Activated CD4-positive, alpha-beta T cell treated with anti-CD3 and anti-CD28 coated beads for 36 hours (primary cell): ENCODE measurements at regions not wholly inside any gene's neighbourhood (a gene's known extent, or its start where the extent isn't known, plus 50 kb on each side); places are given as distances from the start of the nearest gene placed in this dataset.

Experiments used
- ATAC-seq: fragments of 200-7000 bp; cut with Tn5 transposase; one replicate; pipeline ENCODE4 v1.10.0; 2021; ENCODE audit warnings: mild to moderate bottlenecking, moderate library complexity
- CTCF ChIA-PET: fragments of 350-600 bp; sonication (Branson Sonifier 250); formaldehyde crosslinking; loops from one replicate; lab custom pipeline; 2021; ENCODE audit warnings: antibody characterized with exemption; lab: Charles Lee
- POLR2A ChIA-PET: fragments of 350-600 bp; sonication (Branson Sonifier 250); formaldehyde crosslinking; loops from one replicate; lab custom pipeline; 2021; ENCODE audit warnings: antibody characterized with exemption, inconsistent platforms; lab: Charles Lee
- DNase-seq: peaks from one replicate; pipeline ENCODE4 v3.0.0-alpha.2; 2020
- H3K27ac Mint-ChIP-seq: one replicate; pipeline ENCODE4 v1.8.0; 2021; ENCODE audit warnings: mixed read lengths
- H3K27me3 Mint-ChIP-seq: one replicate; pipeline ENCODE4 v1.8.0; 2021; ENCODE audit warnings: mixed read lengths
- H3K36me3 Mint-ChIP-seq: one replicate; pipeline ENCODE4 v1.8.0; 2021; ENCODE audit warnings: low read depth, mixed read lengths
- H3K4me1 Mint-ChIP-seq: one replicate; pipeline ENCODE4 v1.8.0; 2021; ENCODE audit warnings: mixed read lengths
- H3K4me3 Mint-ChIP-seq: one replicate; pipeline ENCODE4 v1.8.0; 2021; ENCODE audit warnings: mild to moderate bottlenecking, moderate library complexity, mixed read lengths
- H3K9me3 Mint-ChIP-seq: one replicate; pipeline ENCODE4 v1.8.0; 2021; ENCODE audit warnings: low read depth, mixed read lengths
- intact Hi-C, 2 experiments: fragments of 100-400 bp; cut with DNase I in 1 of 2; cut with micrococcal nuclease in 1 of 2; formaldehyde crosslinking; loops; one replicate each; pipeline versions ENCODE4 v1.14.2 to v1.15.1; 2022 to 2024; cut with DNase I, micrococcal nuclease

DNA sequence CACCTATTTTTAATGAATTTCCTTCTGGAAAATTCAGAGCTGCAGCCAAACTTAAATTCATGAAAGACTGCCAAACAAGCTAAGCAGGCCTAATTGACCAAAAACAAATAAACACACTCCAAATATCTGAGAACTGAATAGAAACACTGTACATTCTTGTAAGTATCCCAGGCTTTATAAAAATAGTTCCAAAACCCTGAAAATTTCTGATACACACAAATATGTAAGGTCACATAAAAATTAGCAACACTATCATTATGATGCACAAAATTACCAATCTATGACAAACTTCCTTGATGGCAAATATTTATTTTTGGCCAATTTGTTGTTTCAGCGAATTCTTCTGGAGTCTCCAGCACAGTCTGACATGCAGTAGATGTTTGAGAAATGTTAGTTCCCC is 117.9 kb upstream of the UBE2E2 start:
- no peak for DNase-seq
- no peak overlapping the region for H3K4me3 Mint-ChIP-seq
- H3K36me3 Mint-ChIP-seq = no peaks in the 10 kb centered on the region
- no peaks in the 10 kb centered on the region for H3K27me3 Mint-ChIP-seq
- CTCF ChIA-PET = no interaction called here
- peaks cover 2% of the 10 kb centered on the region for H3K4me1 Mint-ChIP-seq
- H3K27ac Mint-ChIP-seq = no peak overlapping the region
- intact Hi-C loops = no loop called here
- ATAC-seq = no peak
- no peaks in the 10 kb centered on the region for H3K9me3 Mint-ChIP-seq
- POLR2A ChIA-PET = no interaction called here

DNA sequence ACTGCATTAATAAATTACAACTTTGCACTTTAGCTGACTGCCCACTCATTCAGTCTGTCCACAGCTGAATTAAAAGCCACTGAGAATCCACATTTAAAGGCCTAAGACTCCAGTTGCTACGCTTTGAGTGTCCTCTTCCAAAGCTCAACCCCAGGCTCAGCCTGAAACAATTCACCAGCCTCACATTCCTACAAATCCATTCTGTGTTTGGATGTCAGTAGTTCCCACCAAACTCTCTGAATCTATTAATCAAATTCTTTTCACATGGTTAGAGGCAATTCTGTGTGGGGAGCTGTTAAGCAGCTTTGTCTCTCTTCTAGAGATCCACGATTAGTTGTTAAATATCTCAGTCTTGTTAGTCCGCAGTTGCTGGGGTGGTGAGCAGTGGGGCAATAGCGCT is 116.8 kb upstream of the UBE2E2 start:
- no peaks in the 10 kb centered on the region for H3K4me1 Mint-ChIP-seq
- CTCF ChIA-PET = interaction anchor here (0.8 kb wide), 1 partner anchor 461 kb away, joined by 3 read pairs; no protein-coding TSS in a partner anchor

DNA sequence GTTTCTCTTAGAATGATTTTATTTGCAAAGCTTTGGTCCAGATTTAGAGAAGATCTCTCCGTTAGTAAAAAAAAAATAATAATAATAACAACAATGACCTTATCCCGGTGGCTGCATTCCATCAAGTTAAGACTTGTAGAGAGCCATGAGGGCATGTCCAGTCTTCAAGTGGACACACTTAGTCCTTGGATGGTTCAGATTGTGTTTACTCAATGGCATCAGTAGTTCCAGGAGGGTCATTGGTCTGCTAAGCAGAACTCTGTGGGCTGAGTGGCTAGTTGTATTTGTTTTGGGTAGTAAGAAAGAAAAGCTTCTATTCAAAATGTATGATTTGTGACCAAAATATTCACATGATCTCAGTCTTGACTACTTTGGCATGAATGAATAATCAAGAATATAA is 116.3 kb upstream of the UBE2E2 start:
- Mint-ChIP-seq H3K9me3 (peaks cover under 1% of the 10 kb centered on the region), H3K27me3 (no peaks in the 10 kb centered on the region), H3K4me1 (no peaks in the 10 kb centered on the region), H3K4me3 (no peak overlapping the region), H3K36me3 (no peaks in the 10 kb centered on the region), H3K27ac (no peak overlapping the region)
- no peak for ATAC-seq
- intact Hi-C loops = no loop called here
- POLR2A ChIA-PET = no interaction called here
- no peak for DNase-seq
- CTCF ChIA-PET = no interaction called here

More for the DNA sequence above, 116.8 kb upstream of the UBE2E2 start:
- H3K4me3 Mint-ChIP-seq = no peak overlapping the region
- POLR2A ChIA-PET = no interaction called here
- intact Hi-C loops = no loop called here
- DNase-seq (no peak), ATAC-seq (no peak)
- H3K9me3 Mint-ChIP-seq = no peaks in the 10 kb centered on the region
- H3K27me3 Mint-ChIP-seq = no peaks in the 10 kb centered on the region
- H3K36me3 Mint-ChIP-seq = no peaks in the 10 kb centered on the region
- no peak overlapping the region for H3K27ac Mint-ChIP-seq

DNA sequence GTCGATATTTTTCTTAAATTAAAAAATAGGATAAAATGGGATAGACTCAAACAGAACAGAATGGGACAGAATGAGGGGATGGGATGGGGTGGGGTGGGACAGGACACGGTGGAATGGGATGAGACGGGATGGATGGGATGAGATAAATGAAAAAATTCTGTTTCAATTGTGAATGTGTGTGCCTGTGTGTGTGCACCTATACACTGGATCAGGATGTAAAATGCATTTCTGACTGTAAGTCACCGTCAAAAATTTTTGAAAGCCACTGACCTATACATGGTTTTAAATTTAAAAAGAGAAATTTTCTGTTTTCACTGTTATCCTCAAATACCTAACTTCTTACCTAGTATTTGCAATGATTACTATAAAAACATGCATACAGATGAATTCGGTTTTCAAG is 108.7 kb upstream of the UBE2E2 start:
- ChIA-PET CTCF (no interaction called here), POLR2A (no interaction called here)
- intact Hi-C loops = no loop called here
- no peaks in the 10 kb centered on the region for H3K36me3 Mint-ChIP-seq
- no peak for ATAC-seq
- H3K4me1 Mint-ChIP-seq = no peaks in the 10 kb centered on the region
- no peak overlapping the region for H3K4me3 Mint-ChIP-seq
- peaks cover 2% of the 10 kb centered on the region for H3K9me3 Mint-ChIP-seq
- H3K27me3 Mint-ChIP-seq = no peaks in the 10 kb centered on the region
- no peak overlapping the region for H3K27ac Mint-ChIP-seq
- DNase-seq = no peak

DNA sequence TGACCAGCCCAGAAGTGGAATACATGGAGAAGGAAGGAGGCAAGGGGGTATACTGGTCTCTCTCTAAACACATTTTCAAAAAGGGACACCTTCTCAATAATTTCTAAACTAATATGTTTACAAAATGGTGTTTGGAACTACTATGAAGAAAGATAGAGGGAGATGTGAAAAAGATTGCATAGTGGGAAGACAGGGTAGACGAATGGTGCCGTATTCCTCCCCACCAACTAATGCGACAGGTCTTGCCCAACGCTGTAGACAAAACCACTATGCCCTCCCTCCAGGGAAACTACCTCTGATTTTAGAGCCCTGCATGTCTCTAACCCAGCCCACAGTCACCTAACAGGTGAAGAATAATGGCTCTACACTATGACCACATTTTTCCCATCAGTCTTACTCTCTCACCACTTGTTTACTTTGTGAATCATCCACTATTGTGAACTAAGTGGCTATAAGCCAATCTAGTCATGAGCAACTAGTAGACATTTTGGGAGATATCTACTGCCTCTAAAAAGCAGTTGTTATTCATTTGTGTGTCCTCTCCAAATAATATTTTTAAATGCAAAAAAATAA is 108.2 kb upstream of the UBE2E2 start:
- intact Hi-C loops = no loop called here
- Mint-ChIP-seq H3K4me3 (no peak overlapping the region), H3K27me3 (no peaks in the 10 kb centered on the region), H3K4me1 (no peaks in the 10 kb centered on the region), H3K36me3 (no peaks in the 10 kb centered on the region), H3K27ac (no peak overlapping the region), H3K9me3 (peaks cover 2% of the 10 kb centered on the region)
- POLR2A ChIA-PET = no interaction called here
- peak; percentile 47 for ATAC-seq
- DNase-seq = no peak
- CTCF ChIA-PET = no interaction called here

DNA sequence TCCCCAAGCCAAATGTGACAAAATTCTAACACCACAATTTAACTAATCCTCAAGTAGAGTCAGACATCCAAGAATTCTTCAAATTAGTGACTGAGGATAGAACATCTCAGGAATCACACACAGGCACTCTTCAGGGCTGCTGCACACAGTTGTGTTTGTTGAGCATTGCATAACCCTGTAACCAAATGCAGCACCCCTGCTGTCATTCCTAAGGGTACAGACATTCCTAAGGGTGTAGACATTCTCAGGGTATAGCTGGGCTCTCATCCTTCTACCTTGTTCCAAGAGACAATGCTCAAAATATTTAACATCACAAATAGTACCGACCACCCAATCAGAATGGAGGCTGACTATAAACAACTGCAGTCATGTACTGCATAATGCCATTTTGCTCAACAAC is 107.1 kb upstream of the UBE2E2 start:
- H3K4me1 Mint-ChIP-seq = no peaks in the 10 kb centered on the region
- peaks cover 2% of the 10 kb centered on the region for H3K9me3 Mint-ChIP-seq
- H3K36me3 Mint-ChIP-seq = no peaks in the 10 kb centered on the region
- intact Hi-C loops = no loop called here
- ChIA-PET POLR2A (no interaction called here), CTCF (interaction anchor here (0.5 kb wide), 1 partner anchor 69 kb away, joined by 5 read pairs; no protein-coding TSS in a partner anchor)
- no peak overlapping the region for H3K4me3 Mint-ChIP-seq
- no peaks in the 10 kb centered on the region for H3K27me3 Mint-ChIP-seq
- H3K27ac Mint-ChIP-seq = no peak overlapping the region
- no peak for ATAC-seq
- no peak for DNase-seq

DNA sequence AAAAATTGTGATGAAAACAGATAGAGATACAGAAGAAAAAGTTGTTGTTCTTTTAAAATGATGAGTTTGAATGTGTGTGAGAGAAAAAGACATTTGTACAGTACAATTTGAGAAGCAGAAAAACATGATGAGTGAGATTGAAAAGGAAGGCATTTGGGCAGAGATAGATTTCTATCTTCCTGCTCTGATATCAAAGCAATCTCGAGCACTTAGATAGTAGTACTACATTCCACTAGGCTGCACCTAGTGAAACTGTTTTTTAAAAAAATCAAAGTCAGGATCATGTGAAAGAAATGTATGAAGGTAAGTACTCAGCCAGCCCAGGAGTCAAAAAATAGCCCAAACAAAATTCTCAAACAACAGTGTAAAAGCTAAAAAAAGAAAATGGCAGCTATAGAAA is 104.1 kb upstream of the UBE2E2 start:
- Mint-ChIP-seq H3K4me1 (no peaks in the 10 kb centered on the region), H3K4me3 (no peak overlapping the region), H3K27me3 (no peaks in the 10 kb centered on the region), H3K36me3 (no peaks in the 10 kb centered on the region), H3K9me3 (no peaks in the 10 kb centered on the region), H3K27ac (no peak overlapping the region)
- intact Hi-C loops = no loop called here
- ChIA-PET CTCF (interaction anchor here (0.7 kb wide), 1 partner anchor 1314 kb away, joined by 3 read pairs; no protein-coding TSS in a partner anchor), POLR2A (no interaction called here)
- DNase-seq = no peak
- no peak for ATAC-seq

DNA sequence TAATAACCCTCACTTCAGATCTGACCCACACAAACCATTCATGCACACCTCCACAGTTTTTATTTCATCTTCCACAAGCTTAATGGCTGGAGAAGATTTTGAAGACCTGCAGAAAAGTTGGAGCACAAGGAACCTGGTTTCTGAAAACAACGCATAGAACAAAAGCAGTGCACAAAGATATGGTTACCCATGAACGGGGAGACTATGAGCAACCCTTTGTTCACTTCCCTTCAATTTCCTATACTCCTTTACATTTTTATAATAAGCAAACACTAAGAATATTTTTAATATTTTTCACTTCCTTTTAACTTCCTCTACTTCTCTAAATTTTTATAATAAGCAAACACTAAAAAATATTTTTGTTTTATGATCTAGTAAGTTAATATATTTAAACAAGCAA is 103.5 kb upstream of the UBE2E2 start:
- no peak overlapping the region for H3K27ac Mint-ChIP-seq
- no peak overlapping the region for H3K4me3 Mint-ChIP-seq
- ATAC-seq (no peak), DNase-seq (no peak)
- ChIA-PET POLR2A (no interaction called here), CTCF (no interaction called here)
- no peaks in the 10 kb centered on the region for H3K9me3 Mint-ChIP-seq
- intact Hi-C loops = no loop called here
- H3K27me3 Mint-ChIP-seq = no peaks in the 10 kb centered on the region
- no peaks in the 10 kb centered on the region for H3K36me3 Mint-ChIP-seq
- H3K4me1 Mint-ChIP-seq = no peaks in the 10 kb centered on the region

DNA sequence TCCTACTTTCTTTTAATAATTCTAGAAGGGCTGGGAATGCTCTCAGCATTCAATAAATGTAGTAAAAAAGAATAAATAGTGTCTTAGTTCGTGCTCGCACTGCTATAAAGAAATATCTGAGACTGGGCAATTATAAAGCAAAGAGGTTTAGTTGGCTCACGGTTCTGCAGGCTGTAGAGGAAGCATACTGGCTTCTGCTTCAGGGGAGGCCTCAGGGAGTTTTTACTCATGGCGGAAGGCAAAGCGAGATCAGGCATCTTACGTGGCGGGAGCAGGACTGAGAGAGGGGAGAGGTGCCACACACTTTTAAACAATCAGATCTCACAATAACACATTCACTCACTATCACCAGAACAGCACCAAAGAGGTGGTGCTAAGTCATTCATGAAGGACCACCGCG is 103.0 kb upstream of the UBE2E2 start:
- Mint-ChIP-seq H3K4me3 (no peak overlapping the region), H3K4me1 (no peaks in the 10 kb centered on the region), H3K9me3 (no peaks in the 10 kb centered on the region), H3K36me3 (no peaks in the 10 kb centered on the region), H3K27ac (no peak overlapping the region), H3K27me3 (no peaks in the 10 kb centered on the region)
- ATAC-seq (no peak), DNase-seq (no peak)
- intact Hi-C loops = no loop called here
- POLR2A ChIA-PET = no interaction called here
- CTCF ChIA-PET = no interaction called here

DNA sequence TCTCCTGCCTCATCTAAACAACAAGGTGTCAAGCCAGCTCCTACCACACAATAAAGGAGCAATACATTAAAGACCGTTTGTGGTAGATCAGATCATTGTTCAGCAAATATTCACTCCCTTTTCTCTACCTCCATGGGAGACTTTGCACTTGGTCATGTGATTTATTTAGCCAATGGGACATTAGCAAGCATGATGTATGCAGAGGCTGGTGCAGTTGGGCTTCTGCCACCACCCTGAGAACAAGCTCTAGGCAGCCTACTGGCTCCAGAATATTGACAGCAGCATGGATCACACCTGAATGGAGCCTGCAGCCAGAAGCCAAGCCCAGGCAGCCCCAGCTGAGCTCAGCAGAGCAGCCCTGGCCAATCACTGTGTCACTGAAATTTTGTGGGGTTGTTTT is 99.4 kb upstream of the UBE2E2 start:
- no peak for DNase-seq
- no peaks in the 10 kb centered on the region for H3K27me3 Mint-ChIP-seq
- intact Hi-C loops = no loop called here
- no peak overlapping the region for H3K4me3 Mint-ChIP-seq
- H3K27ac Mint-ChIP-seq = no peak overlapping the region
- no peaks in the 10 kb centered on the region for H3K9me3 Mint-ChIP-seq
- ChIA-PET POLR2A (no interaction called here), CTCF (interaction anchor here (0.6 to 1.1 kb wide), 2 partner anchors 9 to 22 kb away, joined by 3 read pairs; no protein-coding TSS in a partner anchor)
- H3K36me3 Mint-ChIP-seq = no peaks in the 10 kb centered on the region
- ATAC-seq = no peak
- H3K4me1 Mint-ChIP-seq = no peaks in the 10 kb centered on the region

DNA sequence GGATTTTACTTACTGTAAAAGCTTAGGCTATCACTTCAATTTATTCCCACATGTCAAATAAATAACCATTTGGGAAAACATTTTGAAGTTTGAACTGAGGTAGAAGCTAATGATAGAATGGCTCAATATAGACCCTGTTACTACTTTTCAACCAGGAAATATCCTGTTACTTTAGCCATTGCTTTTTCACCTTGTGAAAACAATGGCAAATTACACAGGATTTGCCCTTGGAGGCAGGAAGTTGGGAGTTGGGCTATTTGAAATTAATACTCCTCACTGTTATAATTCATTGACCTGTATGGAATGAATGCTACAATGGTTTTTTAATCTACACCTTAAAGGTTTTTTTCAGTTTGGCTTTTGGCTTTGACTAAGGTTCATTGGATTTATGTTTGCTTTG is 98.1 kb upstream of the UBE2E2 start:
- POLR2A ChIA-PET = interaction anchor here (0.7 kb wide), 1 partner anchor 180 kb away, joined by 3 read pairs; no protein-coding TSS in a partner anchor
- no peaks in the 10 kb centered on the region for H3K36me3 Mint-ChIP-seq
- H3K27me3 Mint-ChIP-seq = no peaks in the 10 kb centered on the region
- no peak overlapping the region for H3K4me3 Mint-ChIP-seq
- H3K27ac Mint-ChIP-seq = no peak overlapping the region
- CTCF ChIA-PET = no interaction called here
- H3K4me1 Mint-ChIP-seq = no peaks in the 10 kb centered on the region
- intact Hi-C loops = no loop called here
- no peaks in the 10 kb centered on the region for H3K9me3 Mint-ChIP-seq
- ATAC-seq = no peak
- DNase-seq = no peak

DNA sequence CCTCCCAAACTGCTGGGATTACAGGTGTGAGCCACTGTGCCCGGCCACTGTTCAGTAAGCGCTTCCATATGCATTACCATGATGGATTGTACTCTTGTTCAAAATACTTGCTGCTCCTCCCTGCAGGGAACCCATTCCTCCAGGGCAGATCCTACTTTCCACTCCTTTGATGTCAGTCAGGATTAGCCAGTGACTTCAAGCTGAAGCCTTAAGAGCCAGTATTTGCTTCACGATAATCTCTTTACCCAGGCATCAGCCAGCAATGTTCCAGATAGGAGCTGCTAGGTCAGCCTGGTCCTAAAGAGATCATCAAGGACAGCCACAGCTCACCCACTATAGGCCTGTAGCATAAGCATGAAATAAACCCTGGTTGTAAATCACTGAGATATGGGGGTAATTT is 96.5 kb upstream of the UBE2E2 start:
- no peak overlapping the region for H3K4me3 Mint-ChIP-seq
- CTCF ChIA-PET = no interaction called here
- no peak for ATAC-seq
- no peaks in the 10 kb centered on the region for H3K27me3 Mint-ChIP-seq
- no peaks in the 10 kb centered on the region for H3K9me3 Mint-ChIP-seq
- H3K36me3 Mint-ChIP-seq = no peaks in the 10 kb centered on the region
- no peak overlapping the region for H3K27ac Mint-ChIP-seq
- no peaks in the 10 kb centered on the region for H3K4me1 Mint-ChIP-seq
- DNase-seq = no peak
- intact Hi-C loops = no loop called here
- POLR2A ChIA-PET = no interaction called here
